Activated naive CD8-positive, alpha-beta T cell treated with anti-CD3 and anti-CD28 coated beads, Interleukin-2, amount 10 ng/mL, durations not matched to agents 7 days and 5 days (primary cell): ENCODE measurements at regions not wholly inside any gene's neighbourhood (a gene's known extent, or its start where the extent isn't known, plus 50 kb on each side); places are given as distances from the start of the nearest gene placed in this dataset.

Experiments used
- ATAC-seq: fragments of 150-1000 bp; cut with Tn5 transposase; one replicate; pipeline ENCODE4 v1.10.0; 2021; ENCODE audit warnings: low read depth, moderate library complexity
- POLR2A ChIA-PET: fragments of 350-600 bp; sonication (Branson Sonifier 250); formaldehyde crosslinking; loops from one replicate; lab custom pipeline; 2021; ENCODE audit warnings: antibody characterized with exemption; lab: Charles Lee
- DNase-seq: peaks from one replicate; pipeline ENCODE4 v3.0.0; 2021
- H3K27ac Mint-ChIP-seq: one replicate; pipeline ENCODE4 v1.8.0; 2022; ENCODE audit warnings: mild to moderate bottlenecking, mixed read lengths
- H3K27me3 Mint-ChIP-seq: one replicate; pipeline ENCODE4 v1.8.0; 2022; ENCODE audit warnings: mild to moderate bottlenecking, moderate library complexity, mixed read lengths
- H3K36me3 Mint-ChIP-seq: one replicate; pipeline ENCODE4 v1.8.0; 2021; ENCODE audit warnings: mild to moderate bottlenecking, mixed read lengths
- H3K4me1 Mint-ChIP-seq: one replicate; pipeline ENCODE4 v1.8.0; 2021; ENCODE audit warnings: mixed read lengths
- H3K4me3 Mint-ChIP-seq: one replicate; pipeline ENCODE4 v1.8.0; 2022; ENCODE audit warnings: mild to moderate bottlenecking, moderate library complexity, mixed read lengths
- H3K9me3 Mint-ChIP-seq: one replicate; pipeline ENCODE4 v1.8.0; 2021; ENCODE audit warnings: mixed read lengths

- DNase-seq, result peak; percentile 19
- ATAC-seq, result no peak
- Mint-ChIP-seq H3K27ac (no peak overlapping the region), H3K9me3 (no peaks in the 10 kb centered on the region), H3K4me3 (no peak overlapping the region), H3K36me3 (no peaks in the 10 kb centered on the region), H3K4me1 (no peaks in the 10 kb centered on the region), H3K27me3 (peaks cover 5% of the 10 kb centered on the region)
- POLR2A ChIA-PET, result no interaction called here
Observed at GRCh38 chr4:1508161-1509160, 102.2 kb upstream of the NKX1-1 start.

- Mint-ChIP-seq H3K36me3 (no peaks in the 10 kb centered on the region), H3K27me3 (peaks cover 5% of the 10 kb centered on the region), H3K4me1 (no peaks in the 10 kb centered on the region), H3K4me3 (no peak overlapping the region), H3K27ac (no peak overlapping the region), H3K9me3 (no peaks in the 10 kb centered on the region)
- no peak for ATAC-seq
- DNase-seq, result no peak
- POLR2A ChIA-PET, result interaction anchor here (0.7 kb wide), 1 partner anchor 26 kb away, joined by 3 read pairs; no protein-coding TSS in a partner anchor
Observed at GRCh38 chr4:1506956-1507721, 100.9 kb upstream of the NKX1-1 start.

GRCh38 chr4:1505511-1506460 is 99.5 kb upstream of the NKX1-1 start:
- no peak overlapping the region for H3K27ac Mint-ChIP-seq
- POLR2A ChIA-PET, result interaction anchor here (0.6 kb wide), 1 partner anchor 100 kb away, joined by 3 read pairs; no protein-coding TSS in a partner anchor
- no peak overlapping the region for H3K4me3 Mint-ChIP-seq
- H3K27me3 Mint-ChIP-seq, result peaks cover 5% of the 10 kb centered on the region
- H3K4me1 Mint-ChIP-seq, result no peaks in the 10 kb centered on the region
- ATAC-seq (no peak), DNase-seq (peak; percentile 22)
- no peaks in the 10 kb centered on the region for H3K36me3 Mint-ChIP-seq
- H3K9me3 Mint-ChIP-seq, result no peaks in the 10 kb centered on the region

- DNase-seq, result peak; percentile 22
- POLR2A ChIA-PET, result no interaction called here
- H3K9me3 Mint-ChIP-seq, result no peaks in the 10 kb centered on the region
- H3K27ac Mint-ChIP-seq, result no peak overlapping the region
- peaks cover 2% of the 10 kb centered on the region for H3K27me3 Mint-ChIP-seq
- no peak for ATAC-seq
- no peak overlapping the region for H3K4me3 Mint-ChIP-seq
- H3K4me1 Mint-ChIP-seq, result no peaks in the 10 kb centered on the region
- H3K36me3 Mint-ChIP-seq, result no peaks in the 10 kb centered on the region
Observed at GRCh38 chr4:1504595-1505500, 98.6 kb upstream of the NKX1-1 start.

GRCh38 chr4:1503583-1504471 is 97.6 kb upstream of the NKX1-1 start:
- ATAC-seq, result no peak
- H3K9me3 Mint-ChIP-seq, result no peaks in the 10 kb centered on the region
- H3K4me1 Mint-ChIP-seq, result no peaks in the 10 kb centered on the region
- H3K4me3 Mint-ChIP-seq, result no peak overlapping the region
- H3K27me3 Mint-ChIP-seq, result peaks cover 2% of the 10 kb centered on the region
- POLR2A ChIA-PET, result no interaction called here
- no peaks in the 10 kb centered on the region for H3K36me3 Mint-ChIP-seq
- DNase-seq, result peak; percentile 21
- H3K27ac Mint-ChIP-seq, result no peak overlapping the region

- Mint-ChIP-seq H3K4me3 (no peak overlapping the region), H3K9me3 (no peaks in the 10 kb centered on the region), H3K27me3 (peaks cover 2% of the 10 kb centered on the region), H3K36me3 (no peaks in the 10 kb centered on the region), H3K27ac (no peak overlapping the region), H3K4me1 (no peaks in the 10 kb centered on the region)
- ATAC-seq, result no peak
- POLR2A ChIA-PET, result no interaction called here
- no peak for DNase-seq
Observed at GRCh38 chr4:1502976-1503375, 96.7 kb upstream of the NKX1-1 start.

GRCh38 chr4:1502501-1502886 is 96.3 kb upstream of the NKX1-1 start:
- ATAC-seq, result no peak
- Mint-ChIP-seq H3K36me3 (no peaks in the 10 kb centered on the region), H3K4me1 (no peaks in the 10 kb centered on the region), H3K9me3 (no peaks in the 10 kb centered on the region), H3K27me3 (peaks cover 2% of the 10 kb centered on the region), H3K27ac (no peak overlapping the region), H3K4me3 (no peak overlapping the region)
- POLR2A ChIA-PET, result no interaction called here
- DNase-seq, result peak; percentile 14

- H3K9me3 Mint-ChIP-seq, result no peaks in the 10 kb centered on the region
- ATAC-seq (no peak), DNase-seq (peak; percentile 10)
- H3K4me1 Mint-ChIP-seq, result no peaks in the 10 kb centered on the region
- no peaks in the 10 kb centered on the region for H3K36me3 Mint-ChIP-seq
- no peak overlapping the region for H3K4me3 Mint-ChIP-seq
- H3K27ac Mint-ChIP-seq, result no peak overlapping the region
- POLR2A ChIA-PET, result no interaction called here
- H3K27me3 Mint-ChIP-seq, result no peaks in the 10 kb centered on the region
Observed at GRCh38 chr4:1501754-1502500, 95.7 kb upstream of the NKX1-1 start.

GRCh38 chr4:1500966-1501753 is 94.9 kb upstream of the NKX1-1 start:
- H3K4me3 Mint-ChIP-seq, result no peak overlapping the region
- H3K36me3 Mint-ChIP-seq, result no peaks in the 10 kb centered on the region
- H3K4me1 Mint-ChIP-seq, result no peaks in the 10 kb centered on the region
- H3K27me3 Mint-ChIP-seq, result no peaks in the 10 kb centered on the region
- DNase-seq (peak; percentile 15), ATAC-seq (no peak)
- H3K9me3 Mint-ChIP-seq, result no peaks in the 10 kb centered on the region
- H3K27ac Mint-ChIP-seq, result no peak overlapping the region
- POLR2A ChIA-PET, result no interaction called here

- no peak for ATAC-seq
- H3K27me3 Mint-ChIP-seq, result no peaks in the 10 kb centered on the region
- no peaks in the 10 kb centered on the region for H3K4me1 Mint-ChIP-seq
- DNase-seq, result peak; percentile 24
- H3K27ac Mint-ChIP-seq, result no peak overlapping the region
- no peaks in the 10 kb centered on the region for H3K36me3 Mint-ChIP-seq
- H3K9me3 Mint-ChIP-seq, result no peaks in the 10 kb centered on the region
- H3K4me3 Mint-ChIP-seq, result no peak overlapping the region
- POLR2A ChIA-PET, result no interaction called here
Observed at GRCh38 chr4:1500231-1500965, 94.2 kb upstream of the NKX1-1 start.
